HG03342 (cell line): ENCODE measurements at regions not wholly inside any gene's neighbourhood (a gene's known extent, or its start where the extent isn't known, plus 50 kb on each side); places are given as distances from the start of the nearest gene placed in this dataset.
A peak's percentile ranks its signal among the peaks of the same experiment; 100 is the strongest.

Experiments
- ATAC-seq: cut with Tn5 transposase; IDR thresholded peaks from one replicate; pipeline ENCODE4 v1.9.1; 2021; ENCODE audit warnings: mild to moderate bottlenecking, moderate library complexity; ENCODE audit not compliant: unreplicated experiment

DNA sequence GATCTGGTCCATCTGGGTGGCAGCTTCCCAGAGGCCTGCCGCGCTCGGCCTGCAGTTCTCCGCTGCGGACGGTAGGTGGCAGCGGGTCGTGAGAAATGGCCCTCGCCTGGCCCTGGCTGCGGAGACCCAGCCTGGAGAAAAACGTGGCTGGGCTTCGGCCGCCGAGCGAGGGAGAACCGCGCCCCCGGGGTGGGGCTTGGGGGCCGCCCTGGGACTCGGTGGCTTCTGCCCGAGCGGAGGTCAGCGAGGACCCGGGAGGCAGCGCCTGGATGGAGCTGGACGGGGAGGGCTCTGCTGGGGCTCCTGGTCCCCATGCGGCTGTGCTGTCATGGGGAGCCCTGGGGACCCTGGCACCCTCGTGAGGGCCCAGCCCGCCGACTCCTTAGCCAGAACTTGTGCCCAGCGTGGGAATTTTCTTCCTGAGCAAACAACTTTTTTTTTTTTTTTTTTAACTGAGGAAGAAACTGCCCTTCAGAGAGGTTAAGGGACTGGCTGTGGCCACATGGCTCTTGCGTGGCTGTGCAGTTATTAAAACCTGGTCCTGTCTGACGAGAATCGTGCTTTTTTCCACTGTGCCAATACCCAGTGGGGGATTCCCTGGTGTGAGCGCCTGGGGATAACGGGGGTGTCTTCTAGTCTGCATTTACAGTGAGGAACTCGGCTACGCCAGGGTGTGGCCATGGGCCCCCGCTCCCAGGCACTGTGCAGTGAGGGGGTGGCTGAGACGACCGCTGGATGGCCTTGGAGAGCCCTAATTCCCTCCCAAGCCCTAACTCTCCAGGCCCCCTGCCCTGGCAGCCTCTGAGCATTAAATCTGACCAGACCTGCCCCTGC is 535.6 kb downstream of the INSC start:
- peak; percentile 98 for ATAC-seq

GRCh38 chr11:15651033-15651432 is 536.3 kb downstream of the INSC start:
- no peak for ATAC-seq

GRCh38 chr11:15651816-15652215 is 537.1 kb downstream of the INSC start:
- ATAC-seq = no peak

DNA sequence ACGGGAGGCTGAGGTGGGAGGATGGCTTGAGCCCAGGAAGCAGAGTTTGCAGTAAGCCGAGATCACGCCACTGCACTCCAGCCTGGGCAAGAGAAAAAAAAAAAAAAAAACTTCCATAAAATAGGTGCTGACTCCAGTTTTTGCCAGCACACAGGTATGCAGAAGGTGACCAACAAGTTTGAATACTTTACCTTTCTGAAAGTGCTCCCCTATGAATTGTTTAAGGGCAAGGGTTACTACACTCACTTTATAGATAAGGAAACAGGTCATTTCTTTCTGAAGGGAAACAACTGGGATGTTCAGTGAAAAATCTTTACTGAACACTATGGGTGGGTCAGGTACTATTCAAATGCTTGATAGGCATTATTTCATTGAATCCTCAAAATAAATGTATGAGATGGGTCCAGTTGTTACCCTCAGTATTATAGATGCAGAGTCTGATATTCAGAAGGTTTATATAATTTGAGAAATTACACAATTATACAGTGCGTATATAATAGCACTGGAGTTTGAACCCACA is 538.5 kb downstream of the INSC start:
- ATAC-seq = no peak

- ATAC-seq = no peak
Observed at GRCh38 chr11:15654451-15654850, 539.7 kb downstream of the INSC start.

GRCh38 chr11:15655552-15655951 is 540.8 kb downstream of the INSC start:
- no peak for ATAC-seq

GRCh38 chr11:15657264-15657663 is 542.5 kb downstream of the INSC start:
- no peak for ATAC-seq

GRCh38 chr11:15660496-15660895 is 545.8 kb downstream of the INSC start:
- ATAC-seq = no peak

DNA sequence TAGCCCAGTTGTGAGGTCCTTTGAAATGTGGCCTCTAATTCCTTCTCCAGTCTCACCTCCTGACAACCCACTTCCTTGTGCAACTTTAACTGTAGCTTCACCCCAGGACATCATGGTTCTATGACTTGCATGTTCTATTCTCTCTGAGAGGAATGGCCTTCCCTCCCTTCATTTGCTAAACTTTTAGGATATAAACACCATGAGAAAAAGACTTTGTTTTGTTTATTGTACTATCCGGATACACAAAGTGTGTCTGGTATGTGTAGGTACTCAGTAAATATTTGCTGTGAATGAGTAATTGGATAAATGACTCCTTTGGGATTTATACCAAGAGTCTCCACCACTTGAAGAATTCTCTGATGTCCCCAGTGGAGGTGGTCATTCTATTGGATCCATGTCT is 547.6 kb downstream of the INSC start:
- no peak for ATAC-seq

- ATAC-seq = no peak
Observed at GRCh38 chr11:15663777-15664218, 549.1 kb downstream of the INSC start.

GRCh38 chr11:15665368-15665871 is 550.7 kb downstream of the INSC start:
- ATAC-seq = no peak

GRCh38 chr11:15667127-15667725 is 552.5 kb downstream of the INSC start:
- no peak for ATAC-seq

DNA sequence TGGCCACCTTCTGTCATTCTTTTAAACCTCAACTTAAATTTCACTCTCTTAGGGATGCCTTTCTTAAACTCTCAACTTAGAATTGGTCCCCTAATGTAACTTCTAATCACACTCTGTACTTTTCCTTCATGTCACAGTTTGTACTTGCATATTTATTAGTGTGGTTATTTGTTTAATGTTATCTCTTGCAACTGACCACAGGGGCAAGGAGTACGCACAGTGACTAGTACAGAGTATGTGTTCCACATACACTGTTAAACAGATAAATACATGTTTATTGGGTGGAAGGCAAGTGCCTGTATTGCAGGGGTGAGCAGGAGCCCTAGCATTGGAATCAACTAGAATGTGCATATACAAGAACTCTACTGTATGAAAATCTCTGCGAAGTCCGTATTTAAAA is 554.0 kb downstream of the INSC start:
- ATAC-seq = no peak

- ATAC-seq = no peak
Observed at GRCh38 chr11:15670520-15671070, 555.9 kb downstream of the INSC start.

DNA sequence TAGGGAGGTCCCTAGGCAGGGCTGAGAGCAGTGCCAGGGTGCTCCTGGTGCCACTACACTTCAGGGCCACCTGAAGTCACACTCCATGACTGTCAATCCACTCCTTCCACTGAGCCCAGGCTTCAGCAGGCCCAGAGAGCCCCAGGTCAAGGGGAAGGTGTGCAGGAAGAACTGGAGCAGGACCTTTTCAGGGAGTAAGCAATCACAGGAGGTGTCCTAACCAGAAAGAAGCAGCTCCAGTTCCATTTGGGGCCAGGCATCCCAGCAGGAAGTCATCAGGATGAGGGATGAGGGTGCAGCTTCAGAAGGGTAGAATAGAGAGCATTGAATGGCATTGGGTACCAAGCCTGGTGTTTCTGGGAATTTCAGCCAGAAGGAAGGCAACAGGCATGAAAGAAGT is 556.5 kb downstream of the INSC start:
- no peak for ATAC-seq

DNA sequence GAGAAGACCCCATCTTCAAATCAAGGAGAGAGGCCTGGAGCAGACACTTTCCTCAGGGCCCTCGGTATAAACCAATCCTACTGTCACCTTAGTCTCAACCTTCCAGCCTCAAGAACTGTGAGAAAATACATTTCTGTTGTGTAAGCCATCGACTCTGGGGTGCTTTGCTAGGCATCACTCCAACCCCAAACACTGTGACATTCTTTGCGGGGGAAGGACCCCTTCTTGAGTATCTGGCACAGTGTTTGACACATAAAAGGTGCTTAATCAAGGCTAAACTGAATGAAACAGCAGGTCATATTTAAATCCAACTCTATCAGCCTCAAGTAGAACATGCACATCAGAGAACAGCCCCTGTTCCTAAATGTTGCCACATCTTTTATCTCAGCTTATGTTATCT is 558.1 kb downstream of the INSC start:
- ATAC-seq = no peak

- ATAC-seq = no peak
Observed at GRCh38 chr11:15673408-15673831, 558.7 kb downstream of the INSC start.

GRCh38 chr11:15674756-15675155 is 560.0 kb downstream of the INSC start:
- no peak for ATAC-seq

GRCh38 chr11:15675683-15676082 is 561.0 kb downstream of the INSC start:
- ATAC-seq = no peak

DNA sequence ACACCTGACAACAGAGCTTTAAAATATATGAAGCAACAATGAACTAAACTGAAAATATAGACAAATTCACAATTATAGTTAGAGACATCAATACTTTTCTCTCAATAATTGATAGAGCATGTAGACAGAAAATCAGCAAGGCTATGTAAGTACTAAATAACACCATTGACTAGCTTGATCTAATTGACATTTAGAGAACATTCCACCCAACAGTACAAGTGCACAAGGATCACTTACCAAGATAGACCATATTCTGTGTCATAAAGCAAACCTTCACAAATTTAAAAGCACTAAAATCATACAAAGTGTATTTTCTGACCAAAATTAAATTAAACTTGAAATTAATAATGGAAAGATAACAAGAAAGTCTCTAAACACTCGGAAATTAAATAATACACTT is 562.5 kb downstream of the INSC start:
- no peak for ATAC-seq

- ATAC-seq = no peak
Observed at GRCh38 chr11:15683528-15683927, 568.8 kb downstream of the INSC start.

- ATAC-seq = no peak
Observed at GRCh38 chr11:15685306-15685705, 570.6 kb downstream of the INSC start.
